Stimulated activated CD8-positive, alpha-beta memory T cell treated with anti-CD3 and anti-CD28 coated beads, Interleukin-7, amount 100 ng/mL, for 48 hours (primary cell): ENCODE measurements at regions not wholly inside any gene's neighbourhood (a gene's known extent, or its start where the extent isn't known, plus 50 kb on each side); places are given as distances from the start of the nearest gene placed in this dataset.

Experiments used
- DNase-seq, 2 donors: peaks; one replicate each; pipeline ENCODE4 v3.0.0-alpha.2; 2020; ENCODE audit warnings: low read depth in 1 of 2; ENCODE audit errors: extremely low read depth in 1 of 2

DNA sequence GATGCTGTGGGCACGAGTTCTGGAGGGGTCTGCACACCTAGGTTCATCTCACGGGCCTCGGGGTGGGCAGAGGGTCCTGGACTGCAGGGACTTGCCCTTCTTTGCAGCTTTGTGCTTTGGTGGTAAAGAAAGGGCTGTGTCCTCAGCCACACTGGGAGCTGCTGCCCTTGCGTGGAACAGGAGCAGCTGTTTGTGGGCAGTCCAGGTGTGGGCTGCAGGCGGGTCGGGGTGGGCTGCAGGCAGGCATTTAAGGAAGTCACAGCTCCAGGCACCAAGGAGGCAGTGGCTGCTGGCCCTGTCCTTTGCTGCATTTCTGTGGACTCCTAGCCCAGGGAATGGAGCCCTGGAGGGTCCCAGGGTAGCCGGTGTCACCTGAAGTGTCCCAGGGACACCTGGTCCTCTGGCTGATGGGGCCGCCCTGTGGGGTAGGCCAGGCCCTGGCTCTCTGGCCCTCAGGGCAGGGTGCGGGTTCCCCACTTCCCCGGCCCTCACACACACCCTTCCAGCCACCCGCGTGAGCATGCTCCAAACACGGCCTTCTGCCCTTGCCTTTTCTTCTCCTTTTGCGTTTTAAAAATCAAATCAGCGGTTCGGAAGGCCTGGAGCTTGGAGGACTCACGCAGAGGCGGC is 1240.3 kb downstream of the BRD1 start:
- DNase-seq = no peak

DNA sequence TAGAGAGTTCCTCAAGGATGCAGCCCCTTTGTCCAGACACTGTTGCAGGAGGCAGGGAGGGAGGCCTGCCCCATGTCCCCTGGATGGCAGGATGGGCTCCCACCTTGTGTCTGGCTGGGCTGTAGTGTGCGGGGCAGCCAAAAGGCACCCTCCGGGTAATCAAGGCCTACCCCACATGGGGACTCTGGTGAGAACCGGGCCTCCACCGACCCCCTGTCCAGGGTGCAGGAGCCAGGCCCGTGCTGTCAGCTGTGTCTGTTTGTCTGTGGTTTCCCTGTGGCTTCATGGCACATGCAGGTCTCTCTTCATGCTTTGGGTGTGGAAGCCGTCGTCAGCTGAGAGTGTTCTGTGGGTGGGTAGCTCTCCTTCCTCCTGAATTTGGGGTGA is 1240.9 kb downstream of the BRD1 start:
- no peak for DNase-seq

DNA sequence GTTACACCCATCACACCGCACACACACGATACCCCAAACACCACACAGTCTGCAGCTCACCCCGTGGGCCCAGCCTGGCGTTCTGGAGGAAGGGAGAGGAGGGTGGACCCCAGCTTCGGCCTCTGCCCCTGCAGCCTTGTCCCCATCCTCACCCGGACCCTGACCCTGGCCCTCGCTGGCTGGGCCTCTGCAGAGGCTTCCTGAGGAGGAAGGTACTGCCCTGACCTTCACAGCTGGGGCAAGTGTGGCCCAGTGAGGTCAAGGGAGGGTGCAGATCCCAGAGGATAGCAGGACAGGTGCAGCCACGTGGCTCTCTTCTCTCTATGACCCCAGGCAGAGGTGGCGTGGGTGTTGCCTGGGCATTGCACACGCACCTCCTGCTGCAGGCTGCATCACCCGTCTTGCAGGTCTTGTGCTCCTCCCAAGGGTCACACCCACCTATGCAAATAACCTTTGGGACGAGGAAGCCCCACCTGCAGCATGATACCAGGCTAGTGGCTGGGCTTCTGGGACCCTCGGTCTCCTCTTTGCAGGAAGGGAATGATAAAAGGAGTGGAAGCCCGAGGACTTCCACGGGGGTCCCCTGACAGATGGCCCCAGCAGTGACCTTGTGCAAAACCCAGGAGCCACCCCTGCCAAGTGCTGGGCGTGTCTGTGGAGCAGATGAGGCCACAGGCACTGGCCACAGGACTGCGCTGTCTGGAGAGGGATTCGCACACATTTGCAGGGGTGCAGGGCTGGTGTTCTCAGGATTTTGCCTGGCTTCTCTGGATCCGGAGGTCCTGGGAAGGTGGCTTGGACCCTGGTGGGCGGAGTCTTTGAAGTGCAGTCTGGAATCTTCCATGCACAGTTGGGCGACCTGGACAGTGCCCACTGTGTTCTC is 1241.5 kb downstream of the BRD1 start:
- DNase-seq = no peak

DNA sequence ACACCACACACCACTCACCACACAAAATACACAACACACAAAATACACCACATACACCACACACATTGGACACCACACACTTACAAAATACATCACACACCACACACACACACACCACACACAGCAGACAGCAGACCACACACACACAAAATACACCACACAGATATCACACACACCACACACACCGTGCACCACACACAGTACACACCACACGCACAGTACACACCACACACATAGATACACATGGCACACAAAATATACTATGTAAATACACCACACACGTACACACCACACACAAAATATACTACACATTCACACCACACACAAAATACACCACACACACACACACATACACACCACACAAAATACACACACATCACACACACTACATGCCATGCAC is 1243.5 kb downstream of the BRD1 start:
- no peak for DNase-seq

DNA sequence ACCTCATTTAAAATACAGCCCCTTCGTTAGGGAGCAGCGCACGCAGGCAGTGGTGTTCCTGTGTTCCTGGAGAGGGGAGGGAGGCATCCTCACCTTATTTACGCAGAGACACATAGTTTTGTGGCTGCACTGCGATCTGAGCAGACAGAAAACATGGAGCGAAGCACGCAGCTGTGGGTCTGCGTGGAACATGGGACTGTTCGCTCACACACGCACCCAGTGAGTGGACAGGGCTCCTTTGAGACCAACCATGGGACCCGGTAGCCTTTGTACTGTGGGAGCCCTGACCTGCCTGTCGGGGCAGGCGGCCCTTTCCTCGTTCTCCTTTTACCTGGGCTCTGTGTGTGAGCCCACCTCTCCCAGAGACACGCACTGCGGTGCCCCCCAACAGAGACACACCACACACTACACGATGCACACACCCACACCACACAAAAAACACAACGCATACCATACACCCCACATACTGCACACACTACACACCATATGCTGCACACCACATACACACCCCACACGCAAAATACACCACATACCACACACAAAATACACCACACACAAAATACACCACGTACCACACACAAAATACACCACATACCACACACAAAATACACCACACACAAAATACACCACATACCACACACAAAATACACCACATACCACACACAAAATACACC is 1245.7 kb downstream of the BRD1 start:
- no peak for DNase-seq

DNA sequence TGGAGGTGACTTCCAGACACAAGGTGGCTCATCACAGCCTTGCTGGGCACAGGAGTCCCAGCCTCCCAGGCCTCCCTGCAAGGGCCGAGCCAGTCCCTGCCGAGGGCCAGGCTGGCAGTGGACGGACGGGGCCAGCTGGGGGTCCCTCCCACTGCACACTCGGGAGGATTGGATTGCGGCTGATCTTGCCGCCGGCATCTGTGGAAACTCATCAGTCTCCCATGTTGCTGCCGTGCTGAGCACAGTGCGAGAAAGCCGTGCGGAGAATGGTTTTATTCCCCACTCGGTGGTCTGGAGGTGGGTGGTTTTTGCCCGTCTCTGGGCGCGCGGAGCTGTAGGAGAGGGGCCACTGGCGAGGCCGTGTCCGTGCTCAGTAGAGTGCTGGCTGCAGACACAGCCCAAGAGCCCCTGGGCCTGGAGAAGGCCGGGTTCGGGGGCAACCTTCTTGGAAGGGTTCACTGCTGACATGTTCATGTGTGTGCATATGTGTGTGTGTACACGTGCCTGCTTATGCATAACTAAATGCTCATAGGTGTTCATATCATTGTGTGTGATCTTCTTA is 1246.4 kb downstream of the BRD1 start:
- no peak for DNase-seq

DNA sequence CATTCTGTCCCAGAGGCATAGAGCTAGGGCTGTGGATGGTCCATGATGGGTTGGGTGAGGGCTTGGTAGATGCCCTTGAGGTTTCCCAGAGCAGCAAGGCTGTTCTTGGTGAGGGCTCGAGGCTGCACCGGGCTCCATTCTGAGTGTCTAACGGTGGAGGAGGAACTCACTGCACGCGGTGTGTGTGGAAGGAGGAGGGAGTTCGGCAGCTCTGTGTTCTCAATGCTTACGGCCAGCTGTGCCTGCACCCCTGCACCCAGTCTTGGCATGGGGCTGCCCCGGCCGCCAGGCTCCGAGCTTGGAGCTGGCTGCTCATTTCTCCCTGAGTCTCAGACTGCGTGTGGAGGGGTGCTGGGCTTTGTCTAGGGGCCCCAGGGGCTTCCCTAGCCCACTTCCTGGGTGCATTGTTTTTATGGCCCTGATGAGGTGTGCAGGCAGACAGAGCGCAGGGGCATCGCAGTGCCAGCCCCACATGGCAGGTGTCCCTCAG is 1247.1 kb downstream of the BRD1 start:
- no peak for DNase-seq

DNA sequence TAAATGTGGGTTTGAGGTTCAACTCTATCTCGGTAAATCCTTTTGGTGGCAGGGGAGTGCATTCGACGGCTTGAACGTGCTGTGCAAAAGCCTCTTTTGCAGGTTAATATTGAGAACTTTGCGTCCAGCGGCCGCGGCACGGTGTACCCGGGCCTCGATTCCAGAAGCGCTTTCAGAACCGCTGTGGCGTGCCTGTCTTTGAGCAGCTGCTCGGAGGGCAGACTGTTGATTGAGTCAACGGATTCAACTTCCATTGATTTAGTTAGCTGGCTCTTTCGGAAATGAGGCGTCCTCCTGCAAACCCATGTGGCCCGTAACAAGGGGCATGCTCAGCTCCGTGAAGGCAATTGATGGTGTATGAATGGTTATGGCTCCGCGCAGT is 1247.8 kb downstream of the BRD1 start:
- no peak for DNase-seq

DNA sequence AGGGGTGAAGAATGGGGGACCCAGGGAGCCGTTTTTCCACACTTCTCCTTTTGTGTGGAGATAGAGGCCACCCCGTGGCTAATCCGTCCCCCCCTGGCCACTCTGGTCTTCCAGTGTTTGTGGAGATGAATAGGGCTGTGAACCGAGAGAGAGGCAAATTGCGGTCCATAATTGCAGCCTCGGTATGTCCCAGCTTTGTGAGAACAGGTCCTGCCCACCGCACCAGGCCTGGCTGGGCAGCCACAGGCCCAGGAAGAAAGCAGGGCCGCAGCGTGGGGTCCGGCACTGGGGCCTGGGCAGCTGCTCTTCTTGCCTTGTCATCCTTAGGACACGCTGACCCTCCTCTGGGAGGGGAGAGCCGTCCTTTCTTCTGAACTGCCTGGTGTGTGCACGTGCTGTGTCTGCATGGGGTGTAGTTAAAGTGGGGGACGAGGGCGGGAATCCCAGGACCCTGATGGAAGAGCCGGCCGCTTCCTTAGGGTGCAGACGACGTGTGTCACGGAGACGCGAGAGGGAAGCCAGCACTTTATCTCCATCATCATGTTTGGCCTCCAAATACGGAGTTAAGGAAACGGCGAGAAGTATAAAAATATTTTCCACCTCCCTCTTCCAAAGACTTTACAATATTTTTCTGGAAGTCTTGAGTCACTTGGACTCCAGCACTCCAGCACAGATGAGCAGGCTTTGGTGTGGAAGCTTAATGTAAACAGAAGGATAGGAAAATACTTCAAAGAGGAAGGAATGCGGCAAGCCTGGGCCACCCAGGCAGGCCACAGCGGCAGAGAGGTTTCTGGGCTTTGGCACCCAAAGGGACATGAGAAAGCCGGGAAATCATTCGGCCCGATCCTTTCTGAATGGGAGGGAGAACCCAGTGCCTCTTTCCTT is 1248.4 kb downstream of the BRD1 start:
- DNase-seq = no peak

DNA sequence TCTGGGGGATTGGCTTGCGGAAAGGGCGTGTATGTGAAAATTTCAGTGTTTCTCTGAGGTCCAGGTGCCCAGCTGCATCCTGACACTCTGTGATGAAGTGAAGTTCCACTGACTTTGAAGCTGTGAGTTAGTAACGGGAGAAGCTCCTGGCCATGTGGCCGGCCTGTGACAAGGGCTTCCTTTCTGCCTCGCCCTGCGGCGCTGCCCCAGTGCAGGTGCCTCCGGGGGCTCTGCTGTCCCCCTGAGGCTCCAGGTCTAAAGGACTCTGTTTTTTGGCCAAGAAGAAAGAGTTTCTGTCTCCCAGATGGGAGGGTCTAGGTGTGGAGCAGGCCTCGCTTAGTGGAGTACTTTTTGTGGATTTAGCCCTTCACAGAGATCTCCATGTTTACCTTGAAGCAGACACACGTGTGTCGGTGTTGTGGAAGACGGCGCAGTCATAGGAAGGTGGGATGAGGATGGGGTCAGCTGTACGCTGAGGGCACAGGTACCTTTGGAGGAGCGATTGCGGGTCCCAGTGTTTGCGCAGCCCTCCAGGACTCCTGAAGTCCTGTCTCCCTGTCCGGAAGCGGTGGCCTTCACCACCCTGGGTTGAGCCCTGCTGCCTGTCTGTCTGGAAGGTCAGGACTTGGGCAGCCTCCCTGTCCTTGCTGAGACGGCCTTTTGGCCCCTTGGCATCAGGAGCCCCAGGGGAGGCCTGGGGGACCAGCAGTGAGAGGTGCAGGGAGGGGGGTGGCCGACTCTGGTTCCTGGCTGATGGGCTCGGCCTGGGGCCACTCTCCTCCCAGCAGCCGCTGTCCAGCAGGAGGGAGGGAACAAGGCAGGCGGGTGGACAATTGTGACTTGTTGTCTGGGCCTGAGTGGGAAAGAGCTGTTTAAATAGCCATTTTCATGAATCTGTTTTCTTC is 1249.3 kb downstream of the BRD1 start:
- no peak for DNase-seq

DNA sequence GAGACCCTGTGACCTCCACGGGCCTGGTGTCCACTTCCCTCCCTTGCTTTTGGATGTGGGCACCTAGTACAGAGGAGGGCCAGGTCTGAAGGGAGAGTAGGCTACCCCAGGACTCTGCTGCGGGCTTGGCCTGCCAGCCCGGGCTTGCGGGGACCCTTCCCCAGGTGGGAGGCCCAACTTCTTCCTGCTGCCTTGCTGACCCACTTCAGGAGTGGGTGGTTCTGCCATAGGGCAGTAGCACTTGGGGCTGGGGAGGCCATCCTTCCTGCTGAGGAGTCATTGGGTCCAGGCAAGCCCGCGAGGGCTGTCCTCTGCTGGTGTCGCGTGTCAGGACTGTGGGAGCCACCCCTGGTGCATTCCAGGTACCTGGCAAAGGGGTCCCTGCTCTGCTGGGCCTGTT is 1250.0 kb downstream of the BRD1 start:
- DNase-seq = no peak

DNA sequence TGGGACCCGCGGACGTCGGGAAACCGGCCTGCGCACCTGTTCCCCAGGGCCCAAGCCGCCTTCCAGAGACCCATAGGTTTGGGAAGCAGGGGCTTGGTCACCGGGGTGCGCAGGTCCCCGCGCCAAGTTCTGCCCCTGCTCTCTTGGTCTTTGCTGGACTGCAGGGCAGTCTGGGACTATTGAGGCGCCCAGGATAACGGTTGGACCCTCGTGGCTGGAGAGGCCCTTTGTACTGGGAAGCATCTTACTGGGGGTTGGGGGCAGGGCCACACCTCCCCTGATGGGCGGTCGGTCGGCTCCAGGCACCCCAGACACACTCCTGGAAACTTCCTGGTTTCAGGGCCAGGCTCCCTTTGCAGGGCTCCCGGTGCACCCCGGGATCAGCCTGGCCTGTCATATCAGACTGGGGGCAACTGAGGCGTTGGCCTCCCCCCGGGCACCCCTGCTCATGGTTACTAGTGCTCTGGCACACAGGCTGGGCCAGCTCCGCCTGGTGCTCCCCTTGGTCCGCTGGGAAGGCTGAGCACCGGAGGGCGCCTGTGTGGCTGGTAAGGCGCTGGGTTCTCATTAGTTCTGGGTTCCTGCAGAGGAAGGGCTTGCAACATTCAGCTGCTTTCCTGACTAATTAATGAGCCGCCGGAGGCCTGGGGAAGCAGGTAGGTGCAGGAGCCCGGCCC is 1250.5 kb downstream of the BRD1 start:
- no peak for DNase-seq

DNA sequence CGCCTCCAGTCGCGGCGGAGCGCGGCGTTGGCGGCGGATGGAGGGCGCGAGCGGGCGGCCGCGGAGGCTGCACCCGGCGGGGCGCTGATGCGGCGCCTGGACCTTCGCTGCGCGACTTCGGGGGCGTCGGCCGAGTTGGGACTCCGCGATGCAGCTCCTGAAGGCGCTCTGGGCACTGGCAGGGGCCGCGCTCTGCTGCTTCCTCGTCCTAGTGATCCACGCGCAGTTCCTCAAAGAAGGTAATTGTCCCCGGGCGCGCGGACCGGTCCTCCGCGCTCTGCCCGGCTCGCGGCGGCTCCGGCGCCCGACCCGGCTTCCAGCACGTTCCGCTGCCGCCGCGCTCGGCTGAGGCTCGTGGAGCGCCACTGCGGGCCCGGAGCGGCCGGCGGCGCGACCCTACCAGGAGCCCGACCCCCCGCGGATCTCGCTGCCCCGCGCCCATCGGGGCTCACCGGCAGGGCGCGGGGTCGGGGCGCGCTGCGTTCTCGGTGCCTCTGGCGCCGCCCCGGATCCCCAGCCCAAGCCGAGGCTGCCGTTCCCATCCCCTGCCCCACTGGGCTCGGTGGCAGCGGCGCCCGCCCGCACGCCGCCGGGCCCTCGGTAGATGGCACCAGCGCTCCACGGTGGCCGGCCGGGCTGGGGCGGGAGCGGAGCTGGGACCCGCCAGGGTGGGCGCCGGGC is 1251.2 kb downstream of the BRD1 start:
- no peak for DNase-seq

DNA sequence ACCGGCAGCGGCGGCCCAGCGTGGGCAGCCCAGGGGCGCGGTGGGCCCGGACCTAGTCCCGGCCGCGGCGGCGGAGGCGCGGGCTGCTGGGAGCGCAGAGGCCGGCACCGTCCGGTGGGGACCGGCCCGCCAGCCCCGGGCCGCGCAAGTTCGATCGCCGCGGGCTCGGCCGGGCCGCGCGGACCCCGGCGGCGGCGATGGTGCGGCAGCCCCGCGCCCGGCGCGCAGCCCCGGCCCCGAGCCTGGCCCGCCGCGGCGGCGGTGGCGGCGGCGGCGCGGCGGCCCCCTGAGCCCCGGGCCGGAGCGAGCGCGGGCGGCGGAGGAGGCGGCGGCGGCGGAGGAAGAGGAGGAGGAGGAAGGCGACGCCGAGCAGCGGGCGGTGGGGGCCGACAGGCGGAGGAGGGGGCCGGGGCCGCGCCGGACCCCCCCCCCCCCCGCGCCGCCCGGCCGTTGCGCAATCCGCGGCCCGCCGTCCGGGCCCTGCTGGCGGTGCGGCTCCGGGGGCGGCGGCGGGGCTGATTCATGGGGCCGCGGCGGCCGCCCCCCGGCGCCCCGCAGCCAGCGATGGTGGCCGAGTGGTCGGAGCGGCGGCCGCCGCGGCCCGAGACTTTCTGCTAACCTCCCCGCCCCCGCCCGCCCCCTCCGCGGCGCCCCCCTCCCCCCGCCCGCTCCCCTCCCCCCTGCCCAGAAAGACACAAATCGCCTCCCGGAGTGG is 1251.9 kb downstream of the BRD1 start:
- DNase-seq = no peak

DNA sequence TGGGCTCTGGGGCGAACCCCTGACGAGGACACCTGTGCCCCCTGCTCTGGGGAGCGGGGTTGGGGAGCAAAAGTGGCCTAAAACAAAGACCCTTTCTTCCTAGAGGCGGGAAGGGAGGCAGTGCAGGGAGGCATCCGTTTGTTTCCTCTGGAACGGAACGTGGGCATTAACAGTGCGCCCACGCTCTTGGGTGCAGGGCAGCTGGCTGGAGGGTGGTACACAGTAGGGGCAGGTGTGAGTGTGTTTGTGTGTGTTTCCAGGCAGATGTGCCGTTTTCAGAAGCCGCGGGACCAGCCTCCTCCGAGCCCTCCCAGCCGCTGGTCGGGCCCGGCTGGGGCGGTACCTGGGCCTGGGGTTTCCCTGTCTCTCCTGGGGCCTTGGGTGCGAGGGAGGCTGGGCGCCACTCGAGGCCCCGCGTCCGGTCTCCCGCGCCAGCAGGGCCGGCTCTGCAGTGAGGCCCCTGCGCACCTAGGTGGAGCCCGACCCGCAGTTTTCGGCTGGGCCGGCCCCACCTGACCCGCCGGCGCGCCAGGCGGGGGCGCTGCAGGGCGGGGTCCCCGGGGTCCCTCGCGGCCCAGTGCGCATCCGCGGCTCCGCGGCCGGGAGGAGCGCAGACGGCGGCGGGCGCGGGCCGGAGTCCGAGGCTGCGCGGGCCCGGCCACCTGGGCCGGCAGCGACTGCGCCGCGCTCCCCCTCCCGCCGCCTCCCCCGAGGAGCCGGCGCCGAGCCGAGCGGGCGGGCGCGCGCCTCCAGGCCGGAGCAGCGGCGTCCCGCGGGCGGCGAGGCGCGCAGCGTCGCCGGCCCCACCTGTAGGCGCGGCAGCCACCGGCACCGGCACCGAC is 1252.7 kb downstream of the BRD1 start:
- peak; percentile 6 to 20 for DNase-seq

DNA sequence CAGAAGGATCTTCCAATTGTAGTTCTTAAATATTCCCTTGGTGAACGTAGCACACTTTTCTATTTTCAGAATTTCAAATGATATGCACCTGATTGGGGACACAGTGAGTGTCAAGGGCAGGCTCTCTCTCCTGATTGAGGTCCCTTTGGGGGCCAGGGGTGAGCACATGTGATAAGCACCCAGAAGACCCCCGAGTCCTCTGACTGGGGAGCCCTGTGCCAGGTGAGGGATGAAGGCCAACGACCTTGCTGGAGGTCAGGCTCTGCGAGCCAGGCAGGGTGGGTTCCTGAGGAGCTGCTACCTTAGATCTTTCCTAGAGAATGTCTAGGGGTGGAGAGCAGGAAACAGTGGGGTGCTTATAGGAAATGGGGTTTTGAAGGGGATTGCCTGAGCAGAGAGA is 1253.9 kb downstream of the BRD1 start:
- no peak for DNase-seq

DNA sequence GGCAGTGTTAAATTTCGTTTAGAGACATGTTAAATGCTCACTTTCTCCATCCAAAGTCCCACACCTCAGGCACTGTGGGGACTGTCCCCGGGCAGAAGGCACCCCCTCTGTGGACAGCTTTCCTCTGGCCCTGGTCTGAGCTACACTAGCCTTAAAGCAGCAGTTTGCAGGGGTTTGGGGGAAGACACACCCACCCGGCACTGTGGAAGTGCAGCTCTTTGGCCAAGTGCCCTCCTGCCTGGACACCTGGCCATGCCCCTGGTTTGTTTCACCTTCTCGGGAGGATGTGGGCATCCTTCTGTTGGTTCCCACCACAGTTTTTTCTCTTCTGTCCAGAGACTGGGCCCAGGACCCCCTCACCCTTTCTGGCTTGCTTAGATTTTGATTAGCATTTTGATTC is 1254.7 kb downstream of the BRD1 start:
- no peak for DNase-seq
